Spleen (tissue), 11 donors: ENCODE measurements at regions not wholly inside any gene's neighbourhood (a gene's known extent, or its start where the extent isn't known, plus 50 kb on each side); places are given as distances from the start of the nearest gene placed in this dataset.

Source experiments
- DNase-seq: peaks from one replicate; pipeline ENCODE4 v3.0.0-alpha.2; 2020
- H3K27ac ChIP-seq, 8 donors: fragments of 200-600 bp; sonication (generic) in 7 of 8; 1 replicate in 4 of 8; 2 replicates in 4 of 8; pipeline versions ENCODE4 v1.5.0 to v1.8.0; 2016 to 2021; ENCODE audit warnings: inconsistent platforms in 4 of 8, mild to moderate bottlenecking in 4 of 8, moderate library complexity in 1 of 8
- H3K27me3 ChIP-seq, 7 donors: fragments of 200-600 bp; sonication (generic) in 6 of 7; replicated peaks in 1 of 7; 1 replicate in 4 of 7; 2 replicates in 3 of 7; pipeline versions ENCODE4 v1.5.0 to v1.8.0; 2016 to 2021; ENCODE audit warnings: inconsistent platforms in 3 of 7, mild to moderate bottlenecking in 1 of 7
- H3K36me3 ChIP-seq, 6 donors: fragments of 200-600 bp; sonication (generic) in 5 of 6; 1 replicate in 4 of 6; 2 replicates in 2 of 6; pipeline versions ENCODE4 v1.5.0 to v1.8.0; 2016 to 2021; ENCODE audit warnings: inconsistent platforms in 2 of 6
- H3K4me1 ChIP-seq, 6 donors: fragments of 200-600 bp; sonication (generic) in 5 of 6; 1 replicate in 3 of 6; 2 replicates in 3 of 6; pipeline versions ENCODE4 v1.5.0 to v1.8.0; 2016 to 2021; ENCODE audit warnings: inconsistent platforms in 3 of 6
- H3K4me3 ChIP-seq, 8 donors: fragments of 200-600 bp; sonication (generic) in 7 of 8; 1 replicate in 4 of 8; 2 replicates in 4 of 8; pipeline versions ENCODE4 v1.5.0 to v1.8.0; 2016 to 2021; ENCODE audit warnings: inconsistent platforms in 4 of 8, mild to moderate bottlenecking in 4 of 8, moderate library complexity in 2 of 8
- H3K9me3 ChIP-seq, 8 donors: fragments of 200-600 bp; sonication (generic) in 7 of 8; 1 replicate in 4 of 8; 2 replicates in 4 of 8; pipeline versions ENCODE4 v1.5.0 to v1.8.0; 2016 to 2021; ENCODE audit warnings: inconsistent platforms in 4 of 8
- CTCF ChIP-seq, 11 experiments: fragments of 200-600 bp in 7 of 11; fragments of 450-650 bp in 4 of 11; sonication (generic) in 4 of 11; IDR thresholded peaks in 8 of 11; conservative IDR thresholded peaks in 3 of 11; 1 replicate in 7 of 11; 2 replicates in 4 of 11; pipeline versions ENCODE4 v1.4.0 to v1.8.0; 2016 to 2021; ENCODE audit warnings: antibody characterized with exemption in 11 of 11, inconsistent platforms in 4 of 11, mild to moderate bottlenecking in 1 of 11
- POLR2A ChIP-seq, 3 donors: fragments of 450-650 bp; IDR thresholded peaks; one replicate each; pipeline ENCODE4 v1.5.1; 2017; ENCODE audit warnings: antibody characterized with exemption in 3 of 3, mild to moderate bottlenecking in 1 of 3
- POLR2AphosphoS5 ChIP-seq, 3 donors: sonication (generic); formaldehyde crosslinking; IDR thresholded peaks; one replicate each; pipeline ENCODE4 v1.5.1; 2017; ENCODE audit warnings: antibody characterized with exemption in 3 of 3
- WGBS, 5 donors: extraction: QIAGEN DNeasy Blood & Tissue Kit in 3 of 5; methylation state at CpG; one replicate each; pipeline versions ENCODE4 v1.1.5 to v1.1.7; 2013 to 2018; 5-methylcytosine and 5-hydroxymethylcytosine counted together
- intact Hi-C: fragments of 100-400 bp; cut with DNase I; formaldehyde crosslinking; loops from one replicate; pipeline ENCODE4 v1.15.0; 2023; ENCODE audit warnings: low total_unique reads
- donor health status: healthy with polysubstance abuse.
- donor health status: DM: no; HTN: no; CAD: no; lungs with moderate emphysema.
- donor health status: DM: no; HTN: no; CAD: no.
- donor health status: Bipolar disorder and iron deficiency.
- donor health status: healthy.
- donor health status: DM: no; HTN: no; CAD: no.
- donor health status: DM: yes; HTN: yes; CAD: no.

GRCh38 chr14:49461529-49462401 is 124.4 kb downstream of the RPS29 start:
- Histone ChIP-seq H3K27me3 (peaks cover 0 to 3% (median 0%) of the 10 kb centered on the region in 7 donors), H3K36me3 (no peaks in the 10 kb centered on the region), H3K4me3 (no peak overlapping the region), H3K27ac (no peak overlapping the region), H3K9me3 (no peaks in the 10 kb centered on the region), H3K4me1 (no peaks in the 10 kb centered on the region)
- no peak for DNase-seq
- WGBS, 5 donors: 1 to 6% (median 5%) methylated on average over 2 of the region's 2 CpGs
- intact Hi-C loops: no loop called here
- TF ChIP-seq POLR2AphosphoS5 (IDR thresholded peaks at IDR 0.05): no peak
- TF ChIP-seq CTCF (IDR thresholded peaks at IDR 0.05 in 8 of 11, conservative IDR thresholded peaks at IDR 0.05 in 3 of 11): peak; percentile 27 to 75 (median 55)
- no peak for TF ChIP-seq POLR2A (IDR thresholded peaks at IDR 0.05)

GRCh38 chr14:49460662-49461061 is 125.5 kb downstream of the RPS29 start:
- no peak overlapping the region for H3K4me3 ChIP-seq
- H3K36me3 ChIP-seq: no peaks in the 10 kb centered on the region
- WGBS, 5 donors: 79 to 96% (median 93%) methylated on average over 2 of the region's 2 CpGs
- no peak overlapping the region for H3K27ac ChIP-seq
- H3K9me3 ChIP-seq: no peaks in the 10 kb centered on the region
- no peak for DNase-seq
- no peaks in the 10 kb centered on the region for H3K4me1 ChIP-seq
- peaks cover 0 to 3% (median 0%) of the 10 kb centered on the region in 7 donors for H3K27me3 ChIP-seq
- intact Hi-C loops: no loop called here
- no peak for TF ChIP-seq CTCF (IDR thresholded peaks at IDR 0.05 in 8 of 11, conservative IDR thresholded peaks at IDR 0.05 in 3 of 11)
- no peak for TF ChIP-seq POLR2AphosphoS5 (IDR thresholded peaks at IDR 0.05)
- TF ChIP-seq POLR2A (IDR thresholded peaks at IDR 0.05): no peak

- Histone ChIP-seq H3K9me3 (no peaks in the 10 kb centered on the region), H3K4me1 (no peaks in the 10 kb centered on the region), H3K27me3 (peaks cover 0 to 4% (median 0%) of the 10 kb centered on the region in 7 donors), H3K4me3 (no peak overlapping the region), H3K27ac (no peak overlapping the region), H3K36me3 (no peaks in the 10 kb centered on the region)
- no peak for DNase-seq
- intact Hi-C loops: no loop called here
- WGBS, 5 donors: 75 to 85% (median 78%) methylated on average over 2 of the region's 2 CpGs
- TF ChIP-seq POLR2A (IDR thresholded peaks at IDR 0.05): no peak
- TF ChIP-seq POLR2AphosphoS5 (IDR thresholded peaks at IDR 0.05): no peak
- no peak for TF ChIP-seq CTCF (IDR thresholded peaks at IDR 0.05 in 8 of 11, conservative IDR thresholded peaks at IDR 0.05 in 3 of 11)
Observed at GRCh38 chr14:49456589-49456988, 129.6 kb downstream of the RPS29 start.

GRCh38 chr14:49451938-49452337 is 134.2 kb downstream of the RPS29 start:
- DNase-seq: no peak
- intact Hi-C loops: no loop called here
- H3K27ac ChIP-seq: no peak overlapping the region
- H3K4me1 ChIP-seq: no peaks in the 10 kb centered on the region
- 85 to 93% (median 85%) methylated on average over 10 of the region's 10 CpGs for WGBS, 5 donors
- TF ChIP-seq POLR2A (IDR thresholded peaks at IDR 0.05) (no peak), CTCF (IDR thresholded peaks at IDR 0.05 in 8 of 11, conservative IDR thresholded peaks at IDR 0.05 in 3 of 11) (no peak), POLR2AphosphoS5 (IDR thresholded peaks at IDR 0.05) (no peak)
- H3K36me3 ChIP-seq: no peaks in the 10 kb centered on the region
- no peak overlapping the region for H3K4me3 ChIP-seq
- H3K9me3 ChIP-seq: peaks cover 0 to 19% (median 13%) of the 10 kb centered on the region in 8 donors
- peaks cover 0 to 4% (median 0%) of the 10 kb centered on the region in 7 donors for H3K27me3 ChIP-seq
